HG03571 (cell line): ENCODE measurements at regions not wholly inside any gene's neighbourhood (a gene's known extent, or its start where the extent isn't known, plus 50 kb on each side); places are given as distances from the start of the nearest gene placed in this dataset.

ENCODE experiments used
- ATAC-seq: cut with Tn5 transposase; IDR thresholded peaks from one replicate; pipeline ENCODE4 v1.9.1; 2021; ENCODE audit not compliant: unreplicated experiment

GRCh38 chr11:112797648-112798293 lies 163.4 kb upstream of the NCAM1 start:
- ATAC-seq, result no peak

DNA sequence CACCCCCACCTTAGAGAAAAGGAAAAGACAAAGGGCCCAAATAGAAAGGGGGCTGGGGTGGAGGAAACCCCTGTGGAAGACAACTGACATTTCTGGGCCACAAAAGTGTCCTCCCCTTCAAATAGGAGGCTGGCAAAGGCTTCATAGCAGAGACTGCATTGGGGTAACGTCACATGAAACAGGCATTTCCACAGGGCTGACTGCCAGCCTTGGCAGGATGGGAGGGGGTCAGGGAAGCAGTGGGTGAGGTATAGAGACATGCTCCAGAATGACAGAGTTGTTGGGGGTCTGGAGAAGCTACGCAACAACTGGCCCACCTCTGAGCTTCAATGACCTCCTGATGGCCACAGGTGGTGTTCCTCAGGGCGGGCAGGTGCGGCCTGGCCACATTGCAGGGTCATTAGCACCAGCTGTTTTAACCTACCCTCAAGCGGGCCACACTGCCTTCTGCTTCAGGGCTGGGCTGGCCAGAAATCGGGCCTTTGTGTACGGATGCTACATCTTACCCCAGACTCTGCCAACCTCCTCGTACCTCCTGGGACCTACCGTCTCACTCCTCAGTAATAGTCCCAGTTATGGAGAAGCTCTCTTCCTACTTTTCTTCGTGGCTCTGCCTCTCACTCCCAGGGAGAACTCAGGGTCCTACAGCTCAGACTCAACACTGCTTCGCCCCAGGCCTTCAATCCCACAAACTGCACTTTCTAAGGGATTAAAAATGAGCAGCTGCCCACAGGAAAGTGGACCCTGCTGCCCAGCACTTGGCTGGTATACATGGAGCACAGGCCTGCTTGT lies 160.0 kb upstream of the NCAM1 start:
- no peak for ATAC-seq

- no peak for ATAC-seq
Measured at GRCh38 chr11:112801817-112802088, 159.5 kb upstream of the NCAM1 start.

- no peak for ATAC-seq
Measured at GRCh38 chr11:112805658-112806057, 155.6 kb upstream of the NCAM1 start.

- no peak for ATAC-seq
Measured at GRCh38 chr11:112806256-112806655, 155.0 kb upstream of the NCAM1 start.

DNA sequence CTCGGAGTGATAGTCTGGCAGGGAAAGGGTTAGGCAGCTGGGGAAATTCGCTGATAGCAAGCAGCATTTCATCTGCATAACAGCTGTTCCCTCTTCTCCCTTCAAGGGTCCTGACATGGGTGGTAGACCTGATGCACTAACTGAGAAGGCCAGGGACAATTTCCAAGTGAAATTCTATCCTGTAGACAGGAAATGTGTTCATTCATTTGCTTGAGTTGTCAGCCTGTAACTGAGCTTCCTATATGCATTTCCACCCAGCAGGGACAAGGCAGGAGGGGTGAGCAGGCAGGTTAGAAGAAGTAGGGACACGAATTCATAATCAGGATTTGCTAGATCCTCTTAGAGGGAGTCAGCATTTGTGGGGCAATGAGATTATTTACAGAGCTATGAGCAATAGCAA lies 154.3 kb upstream of the NCAM1 start:
- no peak for ATAC-seq

GRCh38 chr11:112809429-112809828 lies 151.8 kb upstream of the NCAM1 start:
- no peak for ATAC-seq

DNA sequence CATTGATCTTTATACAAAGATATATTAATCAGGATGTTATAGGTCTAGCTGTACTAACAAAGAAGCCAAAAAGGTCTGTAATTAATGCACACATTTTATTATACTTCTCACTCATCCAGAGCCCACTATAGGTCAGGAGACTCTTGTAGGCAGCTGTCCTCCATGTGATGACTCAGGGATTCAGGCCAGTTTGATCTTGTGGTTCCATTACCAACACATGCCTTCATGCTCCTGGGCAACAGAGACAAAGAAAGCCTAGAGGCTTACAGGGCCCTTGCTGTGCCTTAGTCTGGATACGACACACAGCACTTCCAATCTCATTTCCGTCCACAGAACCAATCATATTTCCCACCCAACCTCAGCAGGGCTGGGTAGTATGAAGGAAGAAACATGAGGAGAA lies 150.3 kb upstream of the NCAM1 start:
- ATAC-seq, result no peak

- ATAC-seq, result no peak
Measured at GRCh38 chr11:112811783-112812182, 149.4 kb upstream of the NCAM1 start.

DNA sequence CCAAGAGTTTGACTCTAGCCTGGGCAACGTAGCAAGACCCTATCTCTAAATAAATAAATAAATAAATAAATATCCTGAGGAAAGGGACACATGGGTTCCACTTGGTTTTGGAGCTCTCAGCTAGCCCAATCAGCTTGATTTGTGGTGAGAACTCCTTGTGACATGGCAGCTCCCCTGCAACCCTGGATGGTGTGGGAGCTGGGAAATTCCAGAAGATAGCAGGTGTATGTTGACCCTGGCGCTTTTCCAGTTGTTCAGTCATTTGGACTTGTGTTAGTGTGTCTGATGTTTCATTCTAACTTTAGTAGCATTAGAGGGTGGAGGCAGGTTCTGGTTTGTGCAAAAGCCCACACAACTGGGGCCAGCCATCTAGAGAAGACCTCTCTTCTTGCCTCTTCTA lies 148.5 kb upstream of the NCAM1 start:
- ATAC-seq, result no peak

GRCh38 chr11:112814168-112814567 lies 147.1 kb upstream of the NCAM1 start:
- no peak for ATAC-seq

- ATAC-seq, result no peak
Measured at GRCh38 chr11:112817376-112817775, 143.8 kb upstream of the NCAM1 start.

DNA sequence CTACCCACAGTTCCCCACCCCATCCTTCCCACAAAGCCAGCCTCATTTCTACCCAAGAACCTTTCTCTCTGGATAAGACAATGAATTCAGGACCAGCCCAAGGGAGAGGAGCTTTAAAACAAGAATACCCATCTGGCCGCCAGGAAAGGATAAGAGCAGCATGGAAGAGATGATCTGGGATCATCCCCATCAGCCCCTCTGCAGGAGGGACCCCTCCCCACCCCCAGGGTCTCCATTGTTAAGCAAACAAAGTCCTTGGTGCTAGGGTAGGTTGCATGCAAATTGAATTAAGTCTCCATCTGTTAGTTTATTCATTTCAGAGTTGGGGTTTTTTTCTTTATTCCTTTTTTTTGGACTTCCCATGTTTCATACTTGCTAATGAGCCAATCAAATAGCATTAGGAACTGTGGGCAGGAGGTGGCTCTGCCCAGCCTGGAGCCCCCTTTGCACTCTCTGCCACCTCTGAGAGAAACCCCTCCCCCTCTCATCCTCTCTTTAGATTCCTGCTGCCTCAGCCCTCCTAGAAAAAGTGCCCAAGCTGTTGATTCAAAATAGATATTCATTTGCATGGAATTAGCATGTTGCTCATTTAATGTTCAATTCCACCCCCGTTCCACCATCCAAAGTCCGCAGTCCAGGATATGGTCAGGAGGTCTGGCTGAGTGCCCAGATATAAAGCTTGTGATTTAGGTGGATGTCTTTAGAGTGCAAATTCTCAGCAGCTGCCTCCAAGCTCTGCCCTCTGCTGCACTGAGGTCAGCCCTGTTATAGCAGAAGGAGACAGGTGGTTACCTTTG lies 138.5 kb upstream of the NCAM1 start:
- no peak for ATAC-seq

DNA sequence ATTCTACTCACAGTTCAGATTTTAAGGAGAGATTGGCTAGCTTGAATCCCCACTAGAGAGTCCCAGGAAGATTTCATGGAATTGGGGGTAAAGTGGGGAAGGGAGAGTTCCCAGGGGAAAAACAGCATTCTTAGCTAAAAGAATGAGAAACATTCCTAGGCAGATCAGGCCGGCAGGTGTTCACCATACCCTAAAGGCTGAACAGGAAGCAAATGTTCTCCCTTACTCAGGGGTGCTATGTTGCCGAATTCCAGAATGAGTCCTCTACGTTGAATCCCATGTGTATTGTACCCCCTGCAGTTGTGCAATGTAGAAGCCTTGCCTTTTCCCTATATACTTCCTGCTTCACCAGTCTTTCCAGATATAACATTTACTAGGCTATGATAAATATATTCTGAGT lies 135.2 kb upstream of the NCAM1 start:
- ATAC-seq, result no peak

DNA sequence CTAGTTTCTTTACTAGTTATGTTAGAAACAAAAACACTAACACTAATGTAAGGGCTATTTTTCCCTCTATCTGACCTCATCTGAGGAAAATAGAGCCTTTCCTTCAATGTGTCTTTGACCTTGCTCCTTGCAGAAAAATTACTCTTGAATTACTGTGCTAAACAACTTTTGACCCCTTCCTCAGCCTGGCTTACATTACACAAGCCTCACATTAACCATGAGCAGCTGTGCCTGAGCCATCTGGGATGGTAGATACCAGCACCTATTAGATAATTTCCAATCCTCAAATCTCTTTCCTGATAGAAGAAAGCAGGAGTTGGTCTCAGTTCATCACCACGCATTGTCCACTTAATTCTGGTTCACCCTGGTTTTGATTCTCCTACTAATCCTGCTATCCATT lies 134.4 kb upstream of the NCAM1 start:
- ATAC-seq, result no peak

- ATAC-seq, result no peak
Measured at GRCh38 chr11:112828421-112828820, 132.8 kb upstream of the NCAM1 start.

- no peak for ATAC-seq
Measured at GRCh38 chr11:112829971-112830654, 131.1 kb upstream of the NCAM1 start.

DNA sequence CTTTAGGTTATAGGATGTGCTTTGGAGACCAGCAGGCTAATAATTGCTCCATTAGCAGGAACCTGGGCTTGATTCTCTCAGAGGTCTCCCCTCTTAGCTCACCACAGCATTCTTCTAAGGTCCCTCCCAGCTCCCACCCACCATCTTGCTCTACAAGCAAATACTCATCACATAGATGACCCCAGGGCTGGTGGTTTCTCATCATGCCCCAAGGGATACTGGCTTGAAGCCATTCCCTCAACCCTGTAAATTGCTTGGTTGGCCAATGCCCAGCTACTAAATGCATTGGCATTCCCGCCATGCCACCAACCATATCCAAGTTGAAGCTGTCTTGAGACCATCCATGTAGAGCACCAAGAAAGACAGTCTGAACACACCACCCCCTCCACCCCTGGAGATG lies 130.2 kb upstream of the NCAM1 start:
- ATAC-seq, result no peak

- ATAC-seq, result no peak
Measured at GRCh38 chr11:112831969-112832766, 129.1 kb upstream of the NCAM1 start.

- no peak for ATAC-seq
Measured at GRCh38 chr11:112834277-112834755, 126.9 kb upstream of the NCAM1 start.
